GM06990 (cell line): ENCODE measurements at regions not wholly inside any gene's neighbourhood (a gene's known extent, or its start where the extent isn't known, plus 50 kb on each side); places are given as distances from the start of the nearest gene placed in this dataset.
"Not testable (repeated sequence)": the region's sequence is repeated elsewhere in the genome, so short reads cannot be mapped to it uniquely, and the experiment has no call there.

Source experiments
- DNase-seq: peaks from one replicate; pipeline ENCODE4 v3.0.0-alpha.2; 2011; ENCODE audit not compliant: insufficient read length; ENCODE audit errors: extremely low read depth
- H3K27me3 ChIP-seq: replicated peaks from 2 replicates; pipeline ENCODE4 v1.6.0; 2011; ENCODE audit warnings: low read length; ENCODE audit not compliant: control insufficient read depth, insufficient read depth
- H3K36me3 ChIP-seq: 2 replicates; pipeline ENCODE4 v1.5.1; 2011; ENCODE audit warnings: low read length; ENCODE audit not compliant: control insufficient read depth, insufficient read depth
- H3K4me3 ChIP-seq: replicated peaks from 2 replicates; pipeline ENCODE4 v1.5.1; 2011; ENCODE audit warnings: low read depth, mild to moderate bottlenecking, control low read depth, low read length
- TF ChIP-seq, protein P1 (sequence below): IDR thresholded peaks from 2 replicates; pipeline ENCODE4 v1.5.1; 2011; ENCODE audit warnings: low read length, control low read depth, mild to moderate bottlenecking, inconsistent platforms; ENCODE audit not compliant: insufficient read depth, poor library complexity, severe bottlenecking

DNA sequence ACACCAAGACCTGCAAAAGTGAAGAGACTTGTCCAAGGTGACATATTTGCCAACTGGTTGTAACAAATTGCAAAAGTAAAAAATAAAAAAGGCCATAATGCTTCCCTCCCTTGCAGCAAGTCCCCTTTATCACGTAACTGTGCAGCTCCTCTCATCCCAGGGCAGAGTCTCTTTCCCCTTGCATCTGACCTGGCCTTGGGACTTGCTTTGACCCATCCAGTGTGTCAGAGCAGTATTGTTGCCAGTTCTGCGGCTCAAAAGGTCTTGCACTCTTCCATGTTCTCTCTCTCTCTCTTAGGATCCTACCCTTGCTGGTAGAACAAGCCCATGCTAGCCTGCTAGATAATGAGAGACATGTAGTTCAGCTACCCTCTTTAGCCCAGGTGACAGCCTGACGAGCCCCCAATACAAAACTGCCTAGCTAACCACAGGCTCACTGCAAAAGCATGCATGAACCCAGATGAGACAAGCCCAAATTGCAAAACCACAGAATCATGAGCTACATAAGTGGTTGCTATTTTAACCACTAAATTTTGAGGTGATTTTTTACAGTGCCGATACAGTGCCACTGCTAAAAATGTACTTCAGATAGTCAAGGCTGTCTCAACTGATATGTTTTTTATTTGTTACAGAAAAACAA is 289.5 kb upstream of the PPARGC1A start:
- H3K4me3 ChIP-seq: no peak overlapping the region
- DNase-seq: no peak
- no peaks in the 10 kb centered on the region for H3K36me3 ChIP-seq
- H3K27me3 ChIP-seq: no peaks in the 10 kb centered on the region
- TF ChIP-seq, protein P1, sequence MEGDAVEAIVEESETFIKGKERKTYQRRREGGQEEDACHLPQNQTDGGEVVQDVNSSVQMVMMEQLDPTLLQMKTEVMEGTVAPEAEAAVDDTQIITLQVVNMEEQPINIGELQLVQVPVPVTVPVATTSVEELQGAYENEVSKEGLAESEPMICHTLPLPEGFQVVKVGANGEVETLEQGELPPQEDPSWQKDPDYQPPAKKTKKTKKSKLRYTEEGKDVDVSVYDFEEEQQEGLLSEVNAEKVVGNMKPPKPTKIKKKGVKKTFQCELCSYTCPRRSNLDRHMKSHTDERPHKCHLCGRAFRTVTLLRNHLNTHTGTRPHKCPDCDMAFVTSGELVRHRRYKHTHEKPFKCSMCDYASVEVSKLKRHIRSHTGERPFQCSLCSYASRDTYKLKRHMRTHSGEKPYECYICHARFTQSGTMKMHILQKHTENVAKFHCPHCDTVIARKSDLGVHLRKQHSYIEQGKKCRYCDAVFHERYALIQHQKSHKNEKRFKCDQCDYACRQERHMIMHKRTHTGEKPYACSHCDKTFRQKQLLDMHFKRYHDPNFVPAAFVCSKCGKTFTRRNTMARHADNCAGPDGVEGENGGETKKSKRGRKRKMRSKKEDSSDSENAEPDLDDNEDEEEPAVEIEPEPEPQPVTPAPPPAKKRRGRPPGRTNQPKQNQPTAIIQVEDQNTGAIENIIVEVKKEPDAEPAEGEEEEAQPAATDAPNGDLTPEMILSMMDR: no peak

DNA sequence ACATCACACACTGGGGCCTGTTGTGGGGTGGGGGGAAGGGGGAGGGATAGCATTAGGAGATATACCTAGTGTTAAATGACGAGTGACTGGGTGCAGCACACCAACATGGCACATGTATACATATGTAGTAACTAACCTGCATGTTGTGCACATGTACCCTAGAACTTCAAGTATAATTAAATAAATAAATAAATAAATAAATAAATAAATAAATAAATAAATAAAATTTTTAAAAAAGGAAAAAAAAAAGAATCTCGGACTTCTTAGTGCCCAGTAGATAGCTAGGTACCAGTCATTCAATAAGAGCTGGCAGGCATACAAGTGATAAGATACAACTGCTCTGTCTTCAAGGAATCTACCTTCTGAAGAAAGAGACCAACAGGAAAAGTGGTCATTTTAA is 287.6 kb upstream of the PPARGC1A start:
- not testable (repeated sequence) for H3K36me3 ChIP-seq, DNase-seq, H3K4me3 ChIP-seq, H3K27me3 ChIP-seq

DNA sequence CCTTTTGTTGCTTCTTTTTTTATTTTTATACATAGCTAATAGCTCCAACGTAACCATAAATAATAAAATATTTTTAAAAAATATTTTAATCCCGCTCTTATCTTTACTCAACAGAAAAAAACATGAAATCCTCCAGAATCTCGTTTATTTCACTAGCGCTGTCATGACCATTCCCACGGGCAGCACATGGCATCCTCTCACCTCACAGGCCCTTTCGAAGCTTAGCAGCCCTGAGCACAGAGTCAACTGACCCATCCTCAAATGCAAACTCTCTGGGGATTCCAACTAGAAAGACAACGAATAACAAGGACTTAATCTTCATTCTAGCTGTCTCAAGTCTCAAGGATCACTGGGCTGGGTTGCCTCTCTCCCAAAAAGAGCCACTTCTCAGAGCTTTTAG is 285.9 kb upstream of the PPARGC1A start:
- TF ChIP-seq, protein P1: no peak
- Histone ChIP-seq H3K36me3 (no peaks in the 10 kb centered on the region), H3K27me3 (no peaks in the 10 kb centered on the region), H3K4me3 (no peak overlapping the region)
- DNase-seq: no peak

DNA sequence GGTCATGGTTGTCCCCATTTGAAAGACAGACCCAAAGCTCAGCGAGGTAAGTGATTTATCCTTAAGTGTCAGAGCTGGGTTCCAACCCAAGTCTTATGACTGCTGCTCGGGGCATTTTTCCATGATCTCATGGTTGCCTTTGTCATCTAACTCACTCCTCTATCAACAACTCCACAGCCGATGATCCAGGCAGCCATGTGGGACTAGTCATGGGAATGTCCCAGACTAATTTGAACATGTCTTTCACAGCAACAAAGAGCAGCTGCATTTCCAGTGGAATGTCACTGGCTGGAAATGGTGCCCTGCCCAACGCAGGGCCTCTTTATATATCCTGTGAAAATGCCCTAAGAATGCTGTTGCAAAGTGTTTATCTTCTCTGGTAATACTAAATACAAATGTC is 284.8 kb upstream of the PPARGC1A start:
- TF ChIP-seq, protein P1: no peak
- no peak for DNase-seq
- no peaks in the 10 kb centered on the region for H3K27me3 ChIP-seq
- H3K4me3 ChIP-seq: no peak overlapping the region
- H3K36me3 ChIP-seq: no peaks in the 10 kb centered on the region

DNA sequence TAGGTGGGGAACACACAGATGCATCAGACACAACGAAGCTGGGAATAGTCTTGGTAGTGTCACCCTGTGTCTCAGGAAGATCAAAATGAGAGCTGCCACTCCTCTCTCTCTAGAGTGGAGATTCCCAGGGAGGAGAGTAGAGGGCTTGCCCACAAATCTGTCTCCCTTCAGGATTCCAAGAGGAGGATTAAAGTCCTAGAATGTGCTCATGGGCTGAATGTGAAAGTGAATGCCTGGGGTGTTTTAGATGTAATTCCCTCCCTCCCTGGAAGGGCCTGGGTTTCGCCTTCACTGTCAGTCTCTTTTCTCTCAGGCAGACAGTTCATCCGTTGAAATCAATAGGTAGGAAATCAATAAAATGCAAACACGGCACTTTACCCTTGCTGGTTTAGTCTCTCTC is 282.6 kb upstream of the PPARGC1A start:
- TF ChIP-seq, protein P1: no peak
- H3K4me3 ChIP-seq: no peak overlapping the region
- H3K27me3 ChIP-seq: no peaks in the 10 kb centered on the region
- H3K36me3 ChIP-seq: no peaks in the 10 kb centered on the region
- DNase-seq: no peak

DNA sequence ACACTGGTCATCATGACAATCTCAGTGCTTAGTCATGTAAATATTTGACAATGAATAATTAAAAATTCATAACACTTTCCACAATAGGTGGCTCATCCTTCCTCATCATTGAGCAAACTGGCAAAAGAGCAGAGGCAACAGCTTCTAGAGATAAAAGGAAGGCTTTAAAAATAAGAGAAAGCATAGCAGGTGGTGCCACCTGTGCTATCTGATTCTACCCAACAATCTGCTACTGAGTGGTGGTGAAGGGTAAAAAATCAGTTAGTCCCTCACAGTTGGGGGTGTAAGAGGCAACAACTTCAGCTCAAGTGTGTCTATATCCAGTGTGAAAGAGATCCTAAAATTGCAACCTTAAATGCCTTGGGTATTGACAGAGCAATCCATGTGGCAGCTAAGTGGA is 280.1 kb upstream of the PPARGC1A start:
- Histone ChIP-seq H3K36me3 (no peaks in the 10 kb centered on the region), H3K4me3 (no peak overlapping the region), H3K27me3 (no peaks in the 10 kb centered on the region)
- DNase-seq: no peak
- TF ChIP-seq, protein P1: no peak
